Activated CD4-positive, alpha-beta memory T cell treated with anti-CD3 and anti-CD28 coated beads, Interleukin-2, amount 10 ng/mL, durations not matched to agents 7 days and 5 days (primary cell): ENCODE measurements at regions not wholly inside any gene's neighbourhood (a gene's known extent, or its start where the extent isn't known, plus 50 kb on each side); places are given as distances from the start of the nearest gene placed in this dataset.

Experiments
- CTCF ChIA-PET: fragments of 350-600 bp; sonication (Branson Sonifier 250); formaldehyde crosslinking; loops from one replicate; lab custom pipeline; 2021; ENCODE audit warnings: antibody characterized with exemption, inconsistent platforms; lab: Charles Lee
- POLR2A ChIA-PET: fragments of 350-600 bp; sonication (Branson Sonifier 250); formaldehyde crosslinking; loops from one replicate; lab custom pipeline; 2021; ENCODE audit warnings: antibody characterized with exemption; lab: Charles Lee
- DNase-seq: peaks from one replicate; pipeline ENCODE4 v3.0.0-alpha.2; 2020
- H3K27ac Mint-ChIP-seq: one replicate; pipeline ENCODE4 v1.8.0; 2021; ENCODE audit warnings: mild to moderate bottlenecking, mixed read lengths
- H3K27me3 Mint-ChIP-seq: one replicate; pipeline ENCODE4 v1.8.0; 2021; ENCODE audit warnings: mixed read lengths
- H3K36me3 Mint-ChIP-seq: one replicate; pipeline ENCODE4 v1.8.0; 2021; ENCODE audit warnings: low read depth, mixed read lengths
- H3K4me1 Mint-ChIP-seq: one replicate; pipeline ENCODE4 v1.8.0; 2021; ENCODE audit warnings: mixed read lengths
- H3K4me3 Mint-ChIP-seq: one replicate; pipeline ENCODE4 v1.8.0; 2021; ENCODE audit warnings: mild to moderate bottlenecking, mixed read lengths
- H3K9me3 Mint-ChIP-seq: one replicate; pipeline ENCODE4 v1.8.0; 2021; ENCODE audit warnings: mixed read lengths

DNA sequence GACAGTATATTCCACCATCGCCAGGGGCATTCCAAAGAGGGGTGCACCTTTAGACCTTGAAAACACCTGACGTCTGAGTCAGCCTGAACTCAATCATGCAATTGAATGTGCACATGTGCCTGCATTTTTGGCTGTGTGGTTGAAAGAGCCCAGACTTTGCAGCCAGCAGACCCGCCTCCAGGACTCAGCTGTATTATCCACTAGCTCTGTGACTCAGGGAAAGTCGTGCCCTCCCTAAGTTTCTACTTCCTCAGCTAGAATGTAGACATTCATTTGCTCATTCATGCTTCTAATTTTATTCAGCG is 94.2 kb downstream of the LRRC30 start:
- DNase-seq: no peak
- H3K36me3 Mint-ChIP-seq: no peaks in the 10 kb centered on the region
- ChIA-PET POLR2A (no interaction called here), CTCF (no interaction called here)
- no peak overlapping the region for H3K27ac Mint-ChIP-seq
- H3K27me3 Mint-ChIP-seq: no peaks in the 10 kb centered on the region
- H3K4me3 Mint-ChIP-seq: no peak overlapping the region
- H3K4me1 Mint-ChIP-seq: no peaks in the 10 kb centered on the region
- H3K9me3 Mint-ChIP-seq: peaks cover 22% of the 10 kb centered on the region

DNA sequence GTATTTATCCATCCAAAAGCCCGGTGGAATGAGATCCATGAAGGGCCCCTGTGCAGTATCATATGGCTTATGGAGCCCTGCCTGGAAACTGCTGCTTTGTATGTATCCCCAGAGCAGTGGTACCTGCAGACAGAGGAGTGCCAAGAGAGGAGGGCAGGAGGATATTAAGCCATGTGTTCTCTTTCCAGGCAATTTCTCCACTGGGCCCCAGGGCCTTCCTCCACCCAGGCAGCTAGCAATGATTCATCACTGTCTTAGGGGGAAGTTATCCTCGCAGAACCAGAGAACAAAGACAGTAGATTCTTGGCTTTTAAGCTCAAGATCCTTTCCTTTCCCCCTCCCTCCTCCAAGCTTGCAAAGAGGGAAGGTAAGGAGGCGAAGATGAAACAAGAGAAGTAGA is 98.1 kb downstream of the LRRC30 start:
- Mint-ChIP-seq H3K4me3 (no peak overlapping the region), H3K27me3 (no peaks in the 10 kb centered on the region), H3K36me3 (no peaks in the 10 kb centered on the region), H3K27ac (no peak overlapping the region), H3K9me3 (peaks cover 28% of the 10 kb centered on the region), H3K4me1 (no peaks in the 10 kb centered on the region)
- CTCF ChIA-PET: no interaction called here
- POLR2A ChIA-PET: no interaction called here
- DNase-seq: no peak

DNA sequence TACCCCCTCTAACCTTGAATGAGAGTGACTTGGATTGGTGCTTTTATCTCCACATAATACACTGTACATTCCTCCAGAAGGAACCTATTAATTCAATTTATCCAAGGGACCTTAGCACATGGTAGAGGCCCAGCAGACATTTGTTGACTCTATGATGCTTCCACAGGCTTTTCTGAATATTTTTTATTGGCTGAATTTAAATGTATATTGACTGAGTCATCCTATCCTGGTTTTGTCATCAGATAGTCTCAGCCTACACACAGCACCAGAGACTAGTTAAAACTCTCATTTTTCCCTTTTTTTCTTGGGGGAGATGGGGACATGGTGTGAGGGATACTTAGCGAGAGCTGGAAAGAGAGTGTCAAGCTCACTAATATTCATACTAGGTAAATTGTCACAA is 101.6 kb downstream of the LRRC30 start:
- Mint-ChIP-seq H3K4me3 (no peak overlapping the region), H3K36me3 (no peaks in the 10 kb centered on the region), H3K9me3 (peaks cover 18% of the 10 kb centered on the region), H3K4me1 (no peaks in the 10 kb centered on the region), H3K27me3 (no peaks in the 10 kb centered on the region), H3K27ac (no peak overlapping the region)
- no peak for DNase-seq
- POLR2A ChIA-PET: no interaction called here
- CTCF ChIA-PET: no interaction called here

DNA sequence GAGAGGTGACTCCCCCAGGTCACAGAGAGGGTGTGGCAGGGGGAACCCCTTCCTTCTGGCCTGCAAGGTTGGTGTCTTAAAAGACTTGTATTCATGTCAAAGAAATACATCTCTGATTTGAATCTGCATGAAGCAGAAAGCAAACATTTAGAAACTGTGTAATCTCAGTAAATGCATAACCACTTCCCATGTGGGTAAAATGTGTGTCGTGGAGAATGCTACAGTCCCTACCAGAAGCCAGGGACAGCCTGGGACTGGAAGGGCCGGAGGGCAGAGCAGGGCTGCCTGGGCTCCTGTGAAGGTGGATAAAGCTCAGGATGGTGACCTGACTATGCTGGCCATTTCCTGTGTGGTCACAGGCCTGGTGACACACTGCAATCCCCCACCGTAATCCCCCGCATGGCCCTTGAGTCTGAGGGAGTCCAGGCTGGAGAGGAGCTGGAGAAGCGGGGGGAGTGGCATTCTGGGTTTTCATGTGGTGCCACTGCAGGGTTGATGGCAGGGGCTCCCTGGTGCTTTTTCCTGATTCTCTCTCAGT is 102.2 kb downstream of the LRRC30 start:
- H3K4me1 Mint-ChIP-seq: no peaks in the 10 kb centered on the region
- peaks cover 15% of the 10 kb centered on the region for H3K9me3 Mint-ChIP-seq
- CTCF ChIA-PET: no interaction called here
- no peak overlapping the region for H3K4me3 Mint-ChIP-seq
- no peaks in the 10 kb centered on the region for H3K27me3 Mint-ChIP-seq
- no peak overlapping the region for H3K27ac Mint-ChIP-seq
- DNase-seq: no peak
- POLR2A ChIA-PET: no interaction called here
- H3K36me3 Mint-ChIP-seq: no peaks in the 10 kb centered on the region

DNA sequence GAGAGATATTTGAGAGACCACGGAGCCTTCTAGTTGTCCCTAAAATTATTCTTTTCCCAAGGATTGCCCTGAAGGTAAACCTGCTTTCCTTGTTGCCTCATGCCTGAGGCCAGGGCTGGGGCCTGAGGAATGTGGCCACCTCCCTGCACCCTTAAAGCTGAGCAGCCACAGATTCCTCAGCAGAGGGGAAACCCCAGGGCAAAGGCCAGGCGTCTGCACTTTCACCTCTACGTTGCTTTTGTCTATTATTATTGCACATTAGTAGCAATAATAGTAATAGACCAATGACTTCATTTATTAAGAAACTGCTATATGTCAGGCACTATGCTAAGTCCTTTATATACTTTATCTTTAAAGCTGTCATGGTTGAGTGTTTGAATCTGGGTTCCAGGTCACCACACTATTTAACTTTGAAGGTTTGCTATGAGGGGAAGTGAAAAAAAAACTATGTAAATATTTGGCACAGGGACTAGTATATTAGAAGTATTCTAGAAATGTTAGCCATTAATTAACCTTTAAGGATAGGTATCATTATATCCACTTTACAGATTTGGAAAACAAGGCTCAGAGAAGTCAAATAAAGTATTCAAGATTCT is 104.2 kb downstream of the LRRC30 start:
- H3K27me3 Mint-ChIP-seq: no peaks in the 10 kb centered on the region
- CTCF ChIA-PET: no interaction called here
- no peak overlapping the region for H3K27ac Mint-ChIP-seq
- no peak overlapping the region for H3K4me3 Mint-ChIP-seq
- no peak for DNase-seq
- POLR2A ChIA-PET: no interaction called here
- no peaks in the 10 kb centered on the region for H3K4me1 Mint-ChIP-seq
- peaks cover 10% of the 10 kb centered on the region for H3K9me3 Mint-ChIP-seq
- H3K36me3 Mint-ChIP-seq: no peaks in the 10 kb centered on the region

DNA sequence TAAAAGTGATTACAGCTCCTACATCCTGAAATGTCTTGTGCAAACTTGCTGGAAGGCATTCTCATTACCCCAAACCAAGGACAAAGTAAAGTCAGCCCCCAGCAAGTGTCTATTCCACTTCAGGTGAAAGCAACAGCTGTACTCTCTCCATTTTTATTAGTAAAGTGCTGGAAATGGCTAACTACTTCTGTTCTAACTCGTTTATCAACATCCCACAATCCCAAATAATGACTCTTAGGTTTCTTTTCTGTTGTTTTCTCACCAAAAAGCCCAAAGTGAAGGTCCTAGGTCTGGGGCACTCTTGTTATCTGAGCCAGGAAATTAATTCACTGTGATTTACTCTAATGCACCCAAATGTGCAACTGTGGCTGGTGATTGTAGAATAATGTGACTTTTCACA is 105.7 kb downstream of the LRRC30 start:
- no peak for DNase-seq
- POLR2A ChIA-PET: no interaction called here
- CTCF ChIA-PET: no interaction called here
- no peak overlapping the region for H3K27ac Mint-ChIP-seq
- H3K36me3 Mint-ChIP-seq: no peaks in the 10 kb centered on the region
- no peak overlapping the region for H3K4me3 Mint-ChIP-seq
- H3K27me3 Mint-ChIP-seq: no peaks in the 10 kb centered on the region
- peaks cover 13% of the 10 kb centered on the region for H3K9me3 Mint-ChIP-seq
- no peaks in the 10 kb centered on the region for H3K4me1 Mint-ChIP-seq

DNA sequence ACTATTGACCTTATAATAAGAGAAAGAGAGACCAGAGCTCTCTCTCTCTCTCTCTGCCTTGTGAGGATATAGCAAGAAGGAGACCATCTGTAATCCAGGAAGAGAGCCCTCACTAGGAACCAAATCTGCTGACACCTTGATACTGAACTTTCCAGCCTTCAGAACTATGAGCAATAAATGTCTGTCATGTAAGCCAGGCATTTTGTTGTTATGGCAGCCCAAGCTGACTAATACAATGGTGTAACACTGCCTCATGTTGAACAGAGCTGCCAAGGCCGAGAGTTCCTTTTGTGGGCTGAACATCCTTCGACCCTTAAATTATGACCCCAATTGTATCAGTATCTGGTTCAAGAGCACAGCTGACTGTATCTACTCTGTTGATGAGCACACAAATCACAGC is 108.0 kb downstream of the LRRC30 start:
- POLR2A ChIA-PET: no interaction called here
- no peak overlapping the region for H3K27ac Mint-ChIP-seq
- no peak overlapping the region for H3K4me3 Mint-ChIP-seq
- no peaks in the 10 kb centered on the region for H3K4me1 Mint-ChIP-seq
- H3K27me3 Mint-ChIP-seq: no peaks in the 10 kb centered on the region
- CTCF ChIA-PET: no interaction called here
- no peaks in the 10 kb centered on the region for H3K36me3 Mint-ChIP-seq
- DNase-seq: no peak
- H3K9me3 Mint-ChIP-seq: peaks cover 6% of the 10 kb centered on the region

DNA sequence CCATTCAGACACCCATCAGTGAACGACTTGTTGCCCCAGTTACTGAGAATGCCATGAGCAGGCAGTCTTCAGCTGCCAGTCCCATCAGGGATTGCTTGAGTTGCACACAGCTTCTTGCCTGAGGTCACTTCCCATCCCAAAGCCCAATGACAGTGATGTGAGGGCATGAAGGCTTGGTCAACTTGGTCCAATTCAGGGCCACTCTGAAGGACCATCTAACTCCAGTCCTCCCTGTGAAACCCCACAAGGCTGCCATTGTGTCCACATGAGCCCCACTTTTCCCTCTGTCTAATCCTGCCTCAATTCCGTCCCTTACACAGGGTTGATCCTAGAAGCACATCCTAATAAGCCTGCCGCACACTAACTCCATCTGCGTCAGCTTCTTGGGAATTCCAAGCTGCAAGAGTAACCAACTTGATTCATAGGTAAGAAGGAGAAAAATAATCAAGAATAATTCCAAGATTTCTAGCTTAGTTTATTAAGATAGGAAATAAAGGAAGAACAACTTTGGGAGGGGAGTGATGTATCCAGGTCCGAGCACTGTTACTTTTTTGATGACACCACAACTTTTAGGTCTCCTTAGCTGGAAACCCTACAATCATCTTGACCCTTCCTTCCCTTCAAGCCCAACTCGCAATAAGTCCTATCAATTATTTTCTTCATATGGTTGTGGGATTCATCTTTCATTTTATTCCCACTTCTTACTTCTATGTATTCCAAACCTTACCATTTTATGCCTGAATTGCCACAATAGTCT is 110.9 kb downstream of the LRRC30 start:
- Mint-ChIP-seq H3K9me3 (peaks cover 3% of the 10 kb centered on the region), H3K27ac (no peak overlapping the region), H3K27me3 (no peaks in the 10 kb centered on the region), H3K36me3 (no peaks in the 10 kb centered on the region), H3K4me1 (no peaks in the 10 kb centered on the region), H3K4me3 (no peak overlapping the region)
- ChIA-PET CTCF (no interaction called here), POLR2A (no interaction called here)
- no peak for DNase-seq

DNA sequence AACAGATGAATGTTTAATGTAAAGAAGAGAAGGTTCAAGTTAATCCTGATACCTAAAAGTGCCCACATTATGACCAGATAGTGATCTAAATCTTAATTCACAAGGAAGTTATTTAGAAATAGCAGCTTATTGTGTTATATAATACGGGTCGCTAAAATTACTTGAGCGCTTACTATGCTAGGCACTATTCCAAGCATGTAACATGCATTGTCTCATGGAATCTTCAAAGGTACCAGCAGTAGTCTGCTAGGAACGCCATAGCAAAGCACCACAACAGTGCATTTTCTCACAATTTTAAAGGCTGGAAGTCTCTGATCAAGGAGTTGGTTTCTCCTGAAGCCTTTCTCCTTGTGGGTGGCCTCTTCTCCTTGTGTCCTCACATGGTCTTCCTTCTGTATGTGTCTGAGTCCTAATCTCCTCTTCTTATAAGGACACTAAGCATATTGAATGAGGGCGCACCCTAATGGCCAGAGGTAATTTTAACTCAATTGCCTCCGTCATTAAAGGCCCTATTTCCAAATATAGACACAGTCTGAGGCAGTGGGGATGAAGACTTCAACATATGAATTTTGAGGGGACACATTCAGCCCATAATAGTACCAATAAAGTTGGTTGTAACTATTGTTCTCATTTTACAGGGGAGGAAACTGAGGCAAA is 118.4 kb downstream of the LRRC30 start:
- Mint-ChIP-seq H3K36me3 (no peaks in the 10 kb centered on the region), H3K4me3 (no peak overlapping the region), H3K9me3 (peaks cover 10% of the 10 kb centered on the region), H3K27me3 (no peaks in the 10 kb centered on the region), H3K27ac (no peak overlapping the region), H3K4me1 (no peaks in the 10 kb centered on the region)
- no peak for DNase-seq
- ChIA-PET POLR2A (no interaction called here), CTCF (no interaction called here)

DNA sequence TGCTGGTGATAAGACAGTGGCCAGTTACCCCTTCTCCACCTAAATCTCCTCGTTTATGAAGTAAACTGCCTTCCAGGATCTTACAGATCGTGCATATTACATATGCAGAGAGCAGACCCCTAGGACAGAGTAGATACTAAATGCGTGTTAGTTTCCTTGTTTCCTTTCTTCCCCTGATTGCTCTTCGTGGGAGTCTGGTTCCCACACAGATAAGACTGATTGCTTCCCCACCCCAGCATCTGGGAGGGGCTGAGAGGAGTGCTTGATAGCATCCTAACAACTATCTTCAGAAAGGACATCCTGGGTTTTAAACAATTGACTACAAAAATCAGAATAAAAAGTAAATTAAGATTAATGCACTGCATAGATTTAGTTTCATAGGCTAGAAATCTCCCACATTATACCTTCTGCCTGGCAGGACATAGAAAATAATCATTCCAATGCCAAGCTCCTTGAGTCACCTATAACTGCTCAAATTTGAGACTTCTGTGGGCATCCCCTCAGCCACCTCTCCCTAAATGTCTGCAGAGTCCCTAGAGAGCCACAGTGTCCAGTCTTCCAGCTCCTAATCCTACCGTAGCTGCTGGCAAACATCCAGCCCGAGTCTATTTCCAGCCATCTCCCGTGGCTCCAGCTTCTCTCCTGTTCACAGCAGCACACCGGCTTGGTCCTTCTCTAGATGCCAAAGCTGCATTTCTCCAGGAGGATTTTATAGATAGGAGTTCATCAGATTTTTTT is 128.3 kb downstream of the LRRC30 start:
- H3K27ac Mint-ChIP-seq: no peak overlapping the region
- H3K36me3 Mint-ChIP-seq: no peaks in the 10 kb centered on the region
- H3K4me1 Mint-ChIP-seq: no peaks in the 10 kb centered on the region
- no peak for DNase-seq
- H3K4me3 Mint-ChIP-seq: no peak overlapping the region
- POLR2A ChIA-PET: no interaction called here
- CTCF ChIA-PET: no interaction called here
- H3K9me3 Mint-ChIP-seq: peaks cover 13% of the 10 kb centered on the region
- no peaks in the 10 kb centered on the region for H3K27me3 Mint-ChIP-seq

DNA sequence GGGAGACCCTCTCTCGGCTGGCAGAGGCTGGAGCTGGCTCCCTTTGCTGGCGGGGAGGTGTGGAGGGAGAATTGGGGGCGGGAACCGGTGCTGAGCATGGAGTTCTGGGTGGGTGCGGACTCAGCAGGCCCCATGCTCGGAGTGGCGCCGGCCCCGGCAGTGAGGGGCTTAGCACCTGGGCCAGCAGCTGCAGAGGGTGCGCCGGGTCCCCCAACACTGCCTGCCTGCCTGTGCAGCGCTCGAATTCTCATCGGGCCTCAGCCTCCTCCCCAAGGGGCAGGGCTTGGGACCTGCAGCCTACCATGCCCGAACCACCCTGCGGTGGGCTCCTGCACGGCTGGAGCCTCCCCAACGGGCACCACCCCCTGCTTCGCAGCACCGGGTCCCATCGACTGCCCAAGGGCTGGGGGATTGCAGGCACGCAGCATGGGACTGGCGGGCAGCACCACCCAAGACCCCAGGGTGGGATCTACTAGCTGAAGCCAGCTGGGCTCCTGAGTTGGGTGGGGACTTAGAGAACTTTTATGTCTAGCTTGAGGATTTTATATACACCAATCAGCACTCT is 129.8 kb downstream of the LRRC30 start:
- DNase-seq: no peak
- POLR2A ChIA-PET: interaction anchor here (1.0 kb wide), 1 partner anchor 14 kb away, joined by 3 read pairs; no protein-coding TSS in a partner anchor

DNA sequence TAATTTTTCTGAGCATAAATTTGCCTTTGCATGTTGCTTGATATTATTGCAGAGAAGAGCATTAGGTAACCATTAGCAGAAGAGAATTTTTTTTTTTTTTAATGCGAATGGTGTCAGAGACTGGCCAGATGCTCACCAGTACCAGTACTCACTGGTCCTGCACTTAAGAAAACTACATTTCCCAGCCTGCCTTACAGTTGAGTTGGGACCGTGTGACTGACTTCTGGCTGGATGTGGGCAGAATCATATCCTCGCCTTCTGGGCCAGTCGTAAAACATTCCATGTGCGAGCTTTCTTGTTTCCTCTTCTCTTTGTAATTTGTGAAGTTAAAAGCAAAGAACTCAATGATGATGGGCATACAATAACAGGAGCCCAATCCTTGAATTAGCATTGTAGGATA is 132.4 kb downstream of the LRRC30 start:
- ChIA-PET CTCF (no interaction called here), POLR2A (no interaction called here)
- Mint-ChIP-seq H3K27ac (no peak overlapping the region), H3K4me3 (no peak overlapping the region), H3K27me3 (no peaks in the 10 kb centered on the region), H3K9me3 (peaks cover 17% of the 10 kb centered on the region), H3K36me3 (no peaks in the 10 kb centered on the region), H3K4me1 (no peaks in the 10 kb centered on the region)
- no peak for DNase-seq

More for the DNA sequence above, 129.8 kb downstream of the LRRC30 start:
- CTCF ChIA-PET: no interaction called here
- peaks cover 18% of the 10 kb centered on the region for H3K9me3 Mint-ChIP-seq
- H3K4me1 Mint-ChIP-seq: no peaks in the 10 kb centered on the region
- H3K27ac Mint-ChIP-seq: no peak overlapping the region
- no peaks in the 10 kb centered on the region for H3K27me3 Mint-ChIP-seq
- no peaks in the 10 kb centered on the region for H3K36me3 Mint-ChIP-seq
- H3K4me3 Mint-ChIP-seq: no peak overlapping the region

DNA sequence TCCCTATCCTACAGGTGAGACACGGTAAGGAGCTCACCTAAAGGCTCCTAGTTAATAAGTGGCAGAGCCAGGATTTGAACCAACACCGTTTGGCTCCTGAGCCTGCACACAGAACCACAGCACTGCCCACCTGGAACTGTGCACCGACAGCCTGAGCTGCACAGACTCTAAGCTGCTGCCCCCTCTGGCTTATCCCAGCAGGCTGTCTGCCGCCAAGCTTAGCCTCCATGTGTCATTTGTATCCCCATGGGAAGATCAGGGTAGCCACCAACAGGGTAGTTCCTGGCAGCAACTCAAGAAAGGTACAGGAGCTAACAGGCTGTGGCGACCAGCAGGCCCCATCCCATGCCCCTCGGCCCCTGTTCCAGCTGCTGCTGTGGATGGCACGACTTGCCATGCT is 135.7 kb downstream of the LRRC30 start:
- CTCF ChIA-PET: no interaction called here
- H3K27me3 Mint-ChIP-seq: no peaks in the 10 kb centered on the region
- H3K27ac Mint-ChIP-seq: no peak overlapping the region

More for the DNA sequence above, 135.7 kb downstream of the LRRC30 start:
- POLR2A ChIA-PET: no interaction called here
- Mint-ChIP-seq H3K4me1 (peaks cover 2% of the 10 kb centered on the region), H3K4me3 (no peak overlapping the region), H3K36me3 (no peaks in the 10 kb centered on the region), H3K9me3 (peaks cover 13% of the 10 kb centered on the region)
- DNase-seq: no peak
